GM12878 (cell line): ENCODE measurements at regions not wholly inside any gene's neighbourhood (a gene's known extent, or its start where the extent isn't known, plus 50 kb on each side); places are given as distances from the start of the nearest gene placed in this dataset.

Experiments used
- ATAC-seq: fragments of 200-7000 bp; cut with Tn5 transposase; 3 replicates; pipeline ENCODE4 v1.9.1; 2020; ENCODE audit warnings: mild to moderate bottlenecking, moderate library complexity
- BruUV-seq: library from RNA; stranded (reverse); fragments of 400-500 nt; replicated peaks from 2 replicates; lab custom pipeline; 2021; lab: Mats Ljungman, UMichigan
- CTCF ChIA-PET: fragments of 300-600 bp; sonication (Branson Sonifier 250); formaldehyde crosslinking; extraction: SDS; loops from one replicate; lab custom pipeline; 2021; ENCODE audit warnings: inconsistent platforms; lab: Yijun Ruan, JAX
- POLR2A ChIA-PET: fragments of 350-600 bp; formaldehyde crosslinking; extraction: SDS; loops from one replicate; lab custom pipeline; 2021; ENCODE audit warnings: inconsistent platforms; lab: Charles Lee
- RAD21 ChIA-PET: fragments of 300-600 bp; sonication (Branson Sonifier 250); formaldehyde crosslinking; loops from one replicate; lab custom pipeline; 2023; ENCODE audit warnings: antibody characterized with exemption; ENCODE audit not compliant: unreplicated experiment; lab: Charles Lee
- SMC1A ChIA-PET: fragments of 300-600 bp; sonication (Branson Sonifier 250); formaldehyde crosslinking; loops from one replicate; lab custom pipeline; 2023; ENCODE audit not compliant: unreplicated experiment, uncharacterized antibody; lab: Charles Lee
- DNase-seq: peaks from one replicate; pipeline ENCODE4 v3.0.0-alpha.2; 2011; ENCODE audit warnings: low read depth, low spot score
- FAIRE-seq: peaks from 3 replicates; lab custom pipeline; 2011; peaks lifted over from hg19 to GRCh38; lab: Jason Lieb, UNC
- H2AFZ ChIP-seq: 2 replicates; pipeline ENCODE4 v1.6.0; 2011; ENCODE audit warnings: low read depth, low read length, control low read depth; ENCODE audit not compliant: control insufficient read depth
- H3K27ac ChIP-seq: 2 replicates; pipeline ENCODE4 v1.5.1; 2011; ENCODE audit warnings: control low read depth; ENCODE audit not compliant: control insufficient read depth, insufficient read depth
- H3K27me3 ChIP-seq, 2 experiments: replicated peaks in 1 of 2; 2 replicates each; pipeline versions ENCODE4 v1.6.0 to v1.6.1; 2011; ENCODE audit warnings: low read length in 1 of 2; ENCODE audit not compliant: control insufficient read depth in 2 of 2, insufficient read depth in 2 of 2
- H3K36me3 ChIP-seq, 2 experiments: 2 replicates each; pipeline ENCODE4 v1.5.1; 2011; ENCODE audit warnings: low read length in 1 of 2; ENCODE audit not compliant: control insufficient read depth in 2 of 2, insufficient read depth in 2 of 2
- H3K4me1 ChIP-seq: 2 replicates; pipeline ENCODE4 v1.6.1; 2011; ENCODE audit warnings: mild to moderate bottlenecking, low read length, moderate library complexity, mixed read lengths; ENCODE audit not compliant: control insufficient read depth, insufficient read depth
- H3K4me2 ChIP-seq: 2 replicates; pipeline ENCODE4 v1.6.0; 2011; ENCODE audit warnings: control low read depth; ENCODE audit not compliant: control insufficient read depth, insufficient read depth
- H3K4me3 ChIP-seq: fragments of 200-600 bp; sonication (generic); 2 replicates; pipeline ENCODE4 v1.5.1; 2016
- H3K79me2 ChIP-seq: 2 replicates; pipeline ENCODE4 v1.6.0; 2011; ENCODE audit warnings: low read length; ENCODE audit not compliant: control insufficient read depth, insufficient read depth
- H3K9ac ChIP-seq: 2 replicates; pipeline ENCODE4 v1.8.0; 2011; ENCODE audit warnings: low read length, control low read depth, mixed read lengths; ENCODE audit not compliant: control insufficient read depth, insufficient read depth
- H3K9me3 ChIP-seq: replicated peaks from 3 replicates; pipeline ENCODE4 v1.5.1; 2011; ENCODE audit warnings: mild to moderate bottlenecking, low read length; ENCODE audit not compliant: control insufficient read depth, insufficient read depth
- H4K20me1 ChIP-seq: 2 replicates; pipeline ENCODE4 v1.6.0; 2011; ENCODE audit not compliant: control insufficient read depth, insufficient read depth
- BHLHE40 ChIP-seq, 2 experiments: fragments of 450-650 bp in 1 of 2; IDR thresholded peaks; 2 replicates each; pipeline ENCODE4 v1.6.1; 2011 to 2017; ENCODE audit warnings: low read depth in 2 of 2, borderline replicate concordance in 1 of 2, improper control_type of control experiment in 1 of 2, low read length in 1 of 2, mild to moderate bottlenecking in 1 of 2
- FOS ChIP-seq: IDR thresholded peaks from 3 replicates; pipeline ENCODE4 v1.6.1; 2011; ENCODE audit warnings: borderline replicate concordance; ENCODE audit not compliant: insufficient read length; ENCODE audit errors: extremely low read depth
- IRF3 ChIP-seq: fragments of 450-650 bp; IDR thresholded peaks from 2 replicates; pipeline ENCODE4 v1.6.1; 2014; ENCODE audit warnings: mild to moderate bottlenecking
- MTA2 ChIP-seq: fragments of 450-650 bp; IDR thresholded peaks from 2 replicates; pipeline ENCODE4 v1.6.1; 2016; ENCODE audit warnings: low read depth, mild to moderate bottlenecking, moderate library complexity
- NR2C1 ChIP-seq: fragments of 450-650 bp; IDR thresholded peaks from 2 replicates; pipeline ENCODE4 v1.6.1; 2017; ENCODE audit warnings: antibody characterized with exemption, mild to moderate bottlenecking, moderate library complexity
- PKNOX1 ChIP-seq: fragments of 450-650 bp; IDR thresholded peaks from 2 replicates; pipeline ENCODE4 v1.6.1; 2016; ENCODE audit warnings: mild to moderate bottlenecking
- RAD51 ChIP-seq: fragments of 450-650 bp; IDR thresholded peaks from 2 replicates; pipeline ENCODE4 v1.6.1; 2016; ENCODE audit warnings: moderate library complexity, mild to moderate bottlenecking, inconsistent platforms
- ZBED1 ChIP-seq: IDR thresholded peaks from 2 replicates; pipeline ENCODE4 v1.6.1; 2016; ENCODE audit warnings: borderline replicate concordance
- ZNF217 ChIP-seq: fragments of 450-650 bp; IDR thresholded peaks from 2 replicates; pipeline ENCODE4 v1.6.1; 2017; ENCODE audit warnings: antibody characterized with exemption, mild to moderate bottlenecking
- ZNF592 ChIP-seq: fragments of 450-650 bp; IDR thresholded peaks from 2 replicates; pipeline ENCODE4 v1.6.1; 2017; ENCODE audit warnings: mild to moderate bottlenecking, moderate library complexity
- WGBS: methylation state at CpG from one replicate; pipeline ENCODE4 v1.1.6; 2016; ENCODE audit warnings: low lambda C conversion rate; ENCODE audit not compliant: insufficient replicate concordance, insufficient coverage; ENCODE audit errors: missing lambda C conversion rate; 5-methylcytosine and 5-hydroxymethylcytosine counted together
- in situ Hi-C: fragments of 300-500 bp; cut with MboI; formaldehyde crosslinking; loops from 9 replicates; pipeline ENCODE4 v1.14.3; 2018; ENCODE audit warnings: mixed read lengths
- intact Hi-C: fragments of 100-400 bp; cut with micrococcal nuclease; formaldehyde crosslinking; loops from one replicate; pipeline ENCODE4 v1.14.2; 2022; ENCODE audit not compliant: unreplicated experiment
- TF ChIP-seq, protein P1 (sequence below): fragments of 450-650 bp; IDR thresholded peaks from 2 replicates; pipeline ENCODE4 v1.6.1; 2017; ENCODE audit warnings: mild to moderate bottlenecking
- TF ChIP-seq, protein P2 (sequence below): fragments of 450-650 bp; IDR thresholded peaks from 2 replicates; pipeline ENCODE4 v1.6.1; 2018; ENCODE audit warnings: mild to moderate bottlenecking, low read depth, moderate library complexity; ENCODE audit not compliant: partially characterized antibody

- Histone ChIP-seq H3K4me2 (no peak overlapping the region), H3K27ac (no peak overlapping the region), H3K4me1 (no peaks in the 10 kb centered on the region), H3K4me3 (no peak overlapping the region), H2AFZ (no peak overlapping the region), H3K36me3 (no peaks in the 10 kb centered on the region), H4K20me1 (no peaks in the 10 kb centered on the region), H3K79me2 (no peaks in the 10 kb centered on the region), H3K27me3 (no peaks in the 10 kb centered on the region), H3K9me3 (no peaks in the 10 kb centered on the region), H3K9ac (no peak overlapping the region)
- ATAC-seq: peak; percentile 86
- in situ Hi-C loops: no loop called here
- CTCF ChIA-PET: interaction anchor here (0.7 to 1.2 kb wide), 3 partner anchors 34 to 175 kb away, joined by 3 to 4 read pairs (median 3); no protein-coding TSS in a partner anchor
- RAD21 ChIA-PET: interaction anchor here (0.7 to 1.3 kb wide), 4 partner anchors 8 to 110 kb away, joined by 3 to 6 read pairs (median 4); no protein-coding TSS in a partner anchor
- intact Hi-C loops: no loop called here
- SMC1A ChIA-PET: interaction anchor here (0.6 to 1.2 kb wide), 9 partner anchors 8 to 173 kb away, joined by 3 to 7 read pairs (median 3); no protein-coding TSS in a partner anchor
- FAIRE-seq: no peak
- no peak for DNase-seq
- WGBS: 16% methylated on average over 4 of the region's 4 CpGs
- POLR2A ChIA-PET: interaction anchor here (1.3 kb wide), 1 partner anchor 12 kb away, joined by 5 read pairs; no protein-coding TSS in a partner anchor
- BruUV-seq: no TSS peak
- no peak for TF ChIP-seq IRF3
- no peak for TF ChIP-seq ZBED1
- TF ChIP-seq ZNF592: no peak
- TF ChIP-seq ZNF217: peak; percentile 23; the same call in 1 of the 2 replicates
- peak in 1 of 2 experiments; percentile 18; a peak in 1 of 4 replicates for TF ChIP-seq BHLHE40 (IDR thresholded peaks at IDR 0.05; ENCODE audit: borderline replicate concordance in 1 of 2, low read depth in 2 of 2, low read length in 1 of 2)
- TF ChIP-seq MTA2: peak; percentile 77
- TF ChIP-seq RAD51: 0 out of 2 replicates have a peak, but pooled peaks have one; percentile 12
- TF ChIP-seq, protein P1, sequence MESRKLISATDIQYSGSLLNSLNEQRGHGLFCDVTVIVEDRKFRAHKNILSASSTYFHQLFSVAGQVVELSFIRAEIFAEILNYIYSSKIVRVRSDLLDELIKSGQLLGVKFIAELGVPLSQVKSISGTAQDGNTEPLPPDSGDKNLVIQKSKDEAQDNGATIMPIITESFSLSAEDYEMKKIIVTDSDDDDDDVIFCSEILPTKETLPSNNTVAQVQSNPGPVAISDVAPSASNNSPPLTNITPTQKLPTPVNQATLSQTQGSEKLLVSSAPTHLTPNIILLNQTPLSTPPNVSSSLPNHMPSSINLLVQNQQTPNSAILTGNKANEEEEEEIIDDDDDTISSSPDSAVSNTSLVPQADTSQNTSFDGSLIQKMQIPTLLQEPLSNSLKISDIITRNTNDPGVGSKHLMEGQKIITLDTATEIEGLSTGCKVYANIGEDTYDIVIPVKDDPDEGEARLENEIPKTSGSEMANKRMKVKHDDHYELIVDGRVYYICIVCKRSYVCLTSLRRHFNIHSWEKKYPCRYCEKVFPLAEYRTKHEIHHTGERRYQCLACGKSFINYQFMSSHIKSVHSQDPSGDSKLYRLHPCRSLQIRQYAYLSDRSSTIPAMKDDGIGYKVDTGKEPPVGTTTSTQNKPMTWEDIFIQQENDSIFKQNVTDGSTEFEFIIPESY: no peak
- TF ChIP-seq PKNOX1: peak; percentile 32; the same call in 1 of the 2 replicates
- TF ChIP-seq, protein P2, sequence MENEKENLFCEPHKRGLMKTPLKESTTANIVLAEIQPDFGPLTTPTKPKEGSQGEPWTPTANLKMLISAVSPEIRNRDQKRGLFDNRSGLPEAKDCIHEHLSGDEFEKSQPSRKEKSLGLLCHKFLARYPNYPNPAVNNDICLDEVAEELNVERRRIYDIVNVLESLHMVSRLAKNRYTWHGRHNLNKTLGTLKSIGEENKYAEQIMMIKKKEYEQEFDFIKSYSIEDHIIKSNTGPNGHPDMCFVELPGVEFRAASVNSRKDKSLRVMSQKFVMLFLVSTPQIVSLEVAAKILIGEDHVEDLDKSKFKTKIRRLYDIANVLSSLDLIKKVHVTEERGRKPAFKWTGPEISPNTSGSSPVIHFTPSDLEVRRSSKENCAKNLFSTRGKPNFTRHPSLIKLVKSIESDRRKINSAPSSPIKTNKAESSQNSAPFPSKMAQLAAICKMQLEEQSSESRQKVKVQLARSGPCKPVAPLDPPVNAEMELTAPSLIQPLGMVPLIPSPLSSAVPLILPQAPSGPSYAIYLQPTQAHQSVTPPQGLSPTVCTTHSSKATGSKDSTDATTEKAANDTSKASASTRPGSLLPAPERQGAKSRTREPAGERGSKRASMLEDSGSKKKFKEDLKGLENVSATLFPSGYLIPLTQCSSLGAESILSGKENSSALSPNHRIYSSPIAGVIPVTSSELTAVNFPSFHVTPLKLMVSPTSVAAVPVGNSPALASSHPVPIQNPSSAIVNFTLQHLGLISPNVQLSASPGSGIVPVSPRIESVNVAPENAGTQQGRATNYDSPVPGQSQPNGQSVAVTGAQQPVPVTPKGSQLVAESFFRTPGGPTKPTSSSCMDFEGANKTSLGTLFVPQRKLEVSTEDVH: no peak
- no peak for TF ChIP-seq FOS
- TF ChIP-seq NR2C1: no peak
Observed at GRCh38 chr13:88824218-88824617, 1153.0 kb downstream of the SLITRK5 start.
